B cell (primary cell): ENCODE measurements at regions not wholly inside any gene's neighbourhood (a gene's known extent, or its start where the extent isn't known, plus 50 kb on each side); places are given as distances from the start of the nearest gene placed in this dataset.

ENCODE experiments used
- CTCF ChIP-seq: fragments of 200-600 bp; IDR thresholded peaks from one replicate; pipeline ENCODE4 v1.8.0; 2022; ENCODE audit warnings: antibody characterized with exemption, mild to moderate bottlenecking
- EZH2 ChIP-seq: IDR thresholded peaks from 2 replicates; pipeline ENCODE4 v1.6.1; 2012; ENCODE audit warnings: borderline replicate concordance, low read depth, mild to moderate bottlenecking, moderate library complexity, low read length; ENCODE audit not compliant: insufficient read depth, poor library complexity, severe bottlenecking

DNA sequence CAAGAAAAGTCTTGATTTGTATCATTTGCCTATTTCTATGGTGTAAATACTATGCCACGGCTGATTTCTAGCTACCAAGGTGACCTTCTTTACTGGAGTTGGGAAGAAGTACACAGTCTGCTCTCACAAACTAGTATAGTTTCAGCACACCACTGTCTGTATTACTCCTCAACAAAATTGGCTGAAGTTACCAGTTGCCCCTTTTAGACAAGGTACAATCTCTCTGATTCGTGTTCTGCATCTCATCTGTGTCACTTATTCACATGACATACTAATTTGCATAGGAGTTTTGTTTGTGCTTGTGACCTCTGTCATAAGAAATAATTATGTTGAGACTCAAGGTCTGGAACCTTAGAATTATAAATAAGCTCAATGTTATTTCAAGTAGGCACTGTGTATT, 97.3 kb downstream of the C11orf87 start:
- TF ChIP-seq EZH2 (no peak), CTCF (no peak)
